CD14-positive monocyte (primary cell): ENCODE measurements at regions not wholly inside any gene's neighbourhood (a gene's known extent, or its start where the extent isn't known, plus 50 kb on each side); places are given as distances from the start of the nearest gene placed in this dataset.

Experiments used
- DNase-seq, 3 donors: peaks; one replicate each; pipeline ENCODE4 v3.0.0-alpha.2; 2011 to 2022
- H2AFZ ChIP-seq: 2 replicates; pipeline ENCODE4 v1.6.0; 2012; ENCODE audit warnings: mild to moderate bottlenecking, low read depth, low read length, inconsistent platforms; ENCODE audit not compliant: insufficient read depth, poor library complexity, severe bottlenecking
- H3K27ac ChIP-seq, 2 donors: 1 replicate in 1 of 2; 2 replicates in 1 of 2; pipeline ENCODE4 v1.5.1; 2012 to 2013; ENCODE audit warnings: low read length in 2 of 2, control low read depth in 1 of 2, inconsistent platforms in 1 of 2, low read depth in 1 of 2, mild to moderate bottlenecking in 1 of 2
- H3K27me3 ChIP-seq, 2 donors: one replicate each; pipeline versions ENCODE4 v1.6.0 to v1.6.1; 2011 to 2013; ENCODE audit warnings: low read length in 2 of 2; ENCODE audit not compliant: control insufficient read depth in 2 of 2, insufficient read depth in 2 of 2
- H3K36me3 ChIP-seq, 2 donors: replicated peaks in 1 of 2; 1 replicate in 1 of 2; 2 replicates in 1 of 2; pipeline versions ENCODE4 v1.5.1 to v1.6.1; 2012 to 2013; ENCODE audit warnings: low read length in 2 of 2, control low read depth in 1 of 2, inconsistent platforms in 1 of 2, mild to moderate bottlenecking in 1 of 2; ENCODE audit not compliant: insufficient read depth in 2 of 2, control insufficient read depth in 1 of 2
- H3K4me1 ChIP-seq, 2 donors: 1 replicate in 1 of 2; 2 replicates in 1 of 2; pipeline versions ENCODE4 v1.5.1 to v1.6.1; 2012 to 2013; ENCODE audit warnings: low read length in 2 of 2, control low read depth in 1 of 2, inconsistent platforms in 1 of 2, mild to moderate bottlenecking in 1 of 2, moderate library complexity in 1 of 2; ENCODE audit not compliant: insufficient read depth in 2 of 2, control insufficient read depth in 1 of 2
- H3K4me2 ChIP-seq: replicated peaks from 2 replicates; pipeline ENCODE3; 2012; ENCODE audit warnings: low read length, moderate library complexity, mild to moderate bottlenecking; ENCODE audit not compliant: poor library complexity, severe bottlenecking; ENCODE audit errors: extremely low read depth
- H3K4me3 ChIP-seq, 3 experiments: fragments of 200-600 bp in 1 of 3; sonication (generic) in 1 of 3; replicated peaks in 1 of 3; 1 replicate in 2 of 3; 2 replicates in 1 of 3; pipeline ENCODE4 v1.5.1; 2011 to 2013; ENCODE audit warnings: low read length in 3 of 3, mild to moderate bottlenecking in 3 of 3, control low read depth in 2 of 3, low read depth in 2 of 3, inconsistent platforms in 1 of 3, moderate library complexity in 1 of 3
- H3K79me2 ChIP-seq: 2 replicates; pipeline ENCODE4 v1.6.0; 2012; ENCODE audit warnings: mild to moderate bottlenecking, control low read depth, inconsistent platforms, low read length, moderate library complexity; ENCODE audit not compliant: insufficient read depth
- H3K9ac ChIP-seq: 2 replicates; pipeline ENCODE4 v1.6.0; 2017; ENCODE audit warnings: low read length, mild to moderate bottlenecking; ENCODE audit not compliant: insufficient read depth, poor library complexity, severe bottlenecking
- H3K9me3 ChIP-seq, 2 donors: replicated peaks in 1 of 2; 1 replicate in 1 of 2; 2 replicates in 1 of 2; pipeline versions ENCODE4 v1.5.1 to v1.6.1; 2012 to 2013; ENCODE audit warnings: low read length in 2 of 2, control low read depth in 1 of 2; ENCODE audit not compliant: control insufficient read depth in 1 of 2, insufficient read depth in 1 of 2
- H4K20me1 ChIP-seq: 2 replicates; pipeline ENCODE4 v1.6.0; 2012; ENCODE audit warnings: mild to moderate bottlenecking, low read length, control low read depth, moderate library complexity; ENCODE audit not compliant: insufficient read depth
- H3K27ac Mint-ChIP-seq, 7 donors: one replicate each; pipeline ENCODE4 v1.8.0; 2020; ENCODE audit warnings: mild to moderate bottlenecking in 7 of 7, mixed read lengths in 7 of 7, moderate library complexity in 6 of 7, inconsistent platforms in 2 of 7
- H3K27me3 Mint-ChIP-seq, 3 donors: one replicate each; pipeline ENCODE4 v1.8.0; 2021 to 2022; ENCODE audit warnings: low read depth in 3 of 3, mild to moderate bottlenecking in 3 of 3, mixed read lengths in 3 of 3, moderate library complexity in 3 of 3, inconsistent platforms in 1 of 3
- H3K36me3 Mint-ChIP-seq, 2 donors: one replicate each; pipeline ENCODE4 v1.8.0; 2020; ENCODE audit warnings: mixed read lengths in 2 of 2, inconsistent platforms in 1 of 2, mild to moderate bottlenecking in 1 of 2
- H3K4me1 Mint-ChIP-seq: one replicate; pipeline ENCODE4 v1.8.0; 2020; ENCODE audit warnings: mild to moderate bottlenecking, mixed read lengths
- H3K4me3 Mint-ChIP-seq, 2 donors: one replicate each; pipeline ENCODE4 v1.8.0; 2020; ENCODE audit warnings: mild to moderate bottlenecking in 2 of 2, mixed read lengths in 2 of 2, moderate library complexity in 1 of 2
- H3K9me3 Mint-ChIP-seq, 7 donors: one replicate each; pipeline ENCODE4 v1.8.0; 2020 to 2022; ENCODE audit warnings: mixed read lengths in 7 of 7, mild to moderate bottlenecking in 6 of 7, moderate library complexity in 6 of 7, inconsistent platforms in 2 of 7
- WGBS: methylation state at CpG from one replicate; pipeline ENCODE4 v1.1.5; 2013; ENCODE audit warnings: missing lambda C conversion rate; ENCODE audit not compliant: insufficient coverage; 5-methylcytosine and 5-hydroxymethylcytosine counted together
- intact Hi-C, 2 donors: fragments of 100-400 bp; cut with micrococcal nuclease; formaldehyde crosslinking; loops; one replicate each; pipeline versions ENCODE4 v1.15.0 to v1.15.1; 2023
- TF ChIP-seq, protein P1 (sequence below): fragments of 200-600 bp; IDR thresholded peaks from one replicate; pipeline ENCODE4 v1.8.0; 2022; ENCODE audit warnings: antibody characterized with exemption, mild to moderate bottlenecking

DNA sequence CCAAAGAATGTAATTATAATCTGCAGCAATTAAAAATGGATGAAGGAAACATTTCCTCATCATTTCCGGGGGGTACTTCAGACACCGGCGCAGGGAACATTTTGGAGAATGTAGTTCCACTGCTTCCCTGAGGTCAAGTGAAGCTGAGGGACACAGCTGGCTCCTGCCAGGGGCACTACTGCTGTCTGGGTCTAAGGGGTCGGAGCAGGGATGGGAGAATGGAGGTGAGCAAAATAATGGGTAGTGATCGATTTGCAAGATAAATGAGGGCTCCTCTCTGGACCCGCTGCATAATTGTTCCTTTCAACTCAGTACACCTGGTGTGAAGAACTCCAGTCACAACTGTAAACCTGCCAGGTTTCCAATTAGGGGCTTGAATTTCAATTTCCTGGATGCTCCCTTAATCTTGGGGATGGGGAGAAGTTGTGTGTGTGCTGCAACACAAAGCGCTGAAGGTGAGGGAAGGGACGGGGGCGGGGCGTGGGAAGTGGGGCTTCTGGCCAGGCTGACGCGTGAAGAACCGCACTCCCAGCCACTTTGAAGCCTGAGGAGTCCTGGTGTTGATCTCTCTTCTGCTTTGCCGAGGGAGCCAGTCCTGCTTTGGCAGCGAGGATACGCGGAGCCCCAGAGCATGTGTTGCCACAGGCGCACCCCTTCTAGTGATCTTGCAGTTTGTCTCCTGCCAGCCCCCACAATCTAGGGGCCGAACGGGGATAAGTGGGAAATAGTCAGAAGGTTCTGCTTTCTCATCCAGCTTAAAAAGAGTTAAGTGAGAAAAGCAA lies 57.9 kb upstream of the PCDH8 start:
- Histone ChIP-seq H3K4me3 (no peak overlapping the region), H3K4me2 (no peak overlapping the region), H3K27ac (no peak overlapping the region), H3K36me3 (no peaks in the 10 kb centered on the region), H3K4me1 (peaks cover 14 to 15% of the 10 kb centered on the region in 2 donors), H4K20me1 (no peaks in the 10 kb centered on the region), H3K9me3 (no peaks in the 10 kb centered on the region), H3K79me2 (no peaks in the 10 kb centered on the region), H3K27me3 (peaks cover 9 to 17% of the 10 kb centered on the region in 2 donors), H2AFZ (no peak overlapping the region), H3K9ac (no peak overlapping the region)
- Mint-ChIP-seq H3K4me3 (peak overlapping the region in 1 of 2 donors; percentile 59), H3K4me1 (peaks cover 10% of the 10 kb centered on the region), H3K27me3 (peaks cover 24 to 30% (median 25%) of the 10 kb centered on the region in 3 donors), H3K36me3 (no peaks in the 10 kb centered on the region), H3K27ac (no peak overlapping the region), H3K9me3 (no peaks in the 10 kb centered on the region)
- 55% methylated on average over 16 of the region's 20 CpGs for WGBS
- TF ChIP-seq, protein P1, sequence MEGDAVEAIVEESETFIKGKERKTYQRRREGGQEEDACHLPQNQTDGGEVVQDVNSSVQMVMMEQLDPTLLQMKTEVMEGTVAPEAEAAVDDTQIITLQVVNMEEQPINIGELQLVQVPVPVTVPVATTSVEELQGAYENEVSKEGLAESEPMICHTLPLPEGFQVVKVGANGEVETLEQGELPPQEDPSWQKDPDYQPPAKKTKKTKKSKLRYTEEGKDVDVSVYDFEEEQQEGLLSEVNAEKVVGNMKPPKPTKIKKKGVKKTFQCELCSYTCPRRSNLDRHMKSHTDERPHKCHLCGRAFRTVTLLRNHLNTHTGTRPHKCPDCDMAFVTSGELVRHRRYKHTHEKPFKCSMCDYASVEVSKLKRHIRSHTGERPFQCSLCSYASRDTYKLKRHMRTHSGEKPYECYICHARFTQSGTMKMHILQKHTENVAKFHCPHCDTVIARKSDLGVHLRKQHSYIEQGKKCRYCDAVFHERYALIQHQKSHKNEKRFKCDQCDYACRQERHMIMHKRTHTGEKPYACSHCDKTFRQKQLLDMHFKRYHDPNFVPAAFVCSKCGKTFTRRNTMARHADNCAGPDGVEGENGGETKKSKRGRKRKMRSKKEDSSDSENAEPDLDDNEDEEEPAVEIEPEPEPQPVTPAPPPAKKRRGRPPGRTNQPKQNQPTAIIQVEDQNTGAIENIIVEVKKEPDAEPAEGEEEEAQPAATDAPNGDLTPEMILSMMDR, result no peak
- intact Hi-C loops, result no loop called here
- DNase-seq, result no peak

DNA sequence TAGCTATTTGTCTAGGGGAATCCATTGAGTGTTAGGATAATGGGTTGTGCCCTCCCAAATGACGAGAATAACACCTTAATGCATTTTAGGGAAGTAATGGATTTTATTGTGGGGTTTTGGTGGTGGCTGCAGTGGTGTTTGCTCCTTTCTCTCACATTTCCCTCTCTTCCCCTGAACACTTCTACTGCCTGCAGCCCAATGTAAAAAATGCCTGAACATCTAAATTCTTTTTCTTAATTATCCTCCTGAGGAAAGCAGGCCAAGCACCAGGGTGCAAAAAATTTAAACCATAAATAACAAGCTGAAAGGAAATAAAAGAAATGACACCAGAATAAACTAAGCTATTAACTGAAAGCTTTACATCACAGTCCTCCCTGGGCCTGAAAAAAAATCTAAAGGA lies 57.3 kb upstream of the PCDH8 start:
- Histone ChIP-seq H3K4me1 (peaks cover 9 to 14% of the 10 kb centered on the region in 2 donors), H3K79me2 (no peaks in the 10 kb centered on the region), H3K27me3 (peaks cover 9 to 17% of the 10 kb centered on the region in 2 donors), H4K20me1 (no peaks in the 10 kb centered on the region), H3K27ac (no peak overlapping the region), H2AFZ (no peak overlapping the region), H3K9ac (no peak overlapping the region), H3K4me3 (no peak overlapping the region), H3K4me2 (no peak overlapping the region), H3K36me3 (no peaks in the 10 kb centered on the region), H3K9me3 (no peaks in the 10 kb centered on the region)
- H3K27me3 Mint-ChIP-seq, result peaks cover 24 to 32% (median 27%) of the 10 kb centered on the region in 3 donors
- DNase-seq, result no peak
- H3K36me3 Mint-ChIP-seq, result no peaks in the 10 kb centered on the region
- intact Hi-C loops, result no loop called here
- no CpG with 5 or more reads among the region's 1 CpG for WGBS
- H3K4me1 Mint-ChIP-seq, result peaks cover 9% of the 10 kb centered on the region
- H3K9me3 Mint-ChIP-seq, result no peaks in the 10 kb centered on the region
- peak overlapping the region in 1 of 2 donors; percentile 36 for H3K4me3 Mint-ChIP-seq
- TF ChIP-seq, protein P1, result no peak
- no peak overlapping the region for H3K27ac Mint-ChIP-seq
